ENCODE measurements at regions not wholly inside any gene's neighbourhood (a gene's known extent, or its start where the extent isn't known, plus 50 kb on each side); places are given as distances from the start of the nearest gene placed in this dataset.
"Not testable (repeated sequence)": the region's sequence is repeated elsewhere in the genome, so short reads cannot be mapped to it uniquely, and the experiment has no call there.

- H3K9me3 Mint-ChIP-seq, DNase-seq, POLR2A ChIA-PET, CTCF ChIA-PET, H3K27me3 Mint-ChIP-seq, H3K27ac Mint-ChIP-seq, H3K4me3 Mint-ChIP-seq, H3K4me1 Mint-ChIP-seq: not testable (repeated sequence)
- H3K36me3 Mint-ChIP-seq (ENCODE audit: low read depth): peaks cover 15% of the 10 kb centered on the region
These were observed 51.5 kb upstream of the MUC20 start for GRCh38 chr3:195669310-195669709.

- peaks cover 15% of the 10 kb centered on the region for H3K36me3 Mint-ChIP-seq (ENCODE audit: low read depth)
- H3K4me3 Mint-ChIP-seq, H3K27me3 Mint-ChIP-seq, H3K27ac Mint-ChIP-seq, H3K9me3 Mint-ChIP-seq, DNase-seq, POLR2A ChIA-PET, CTCF ChIA-PET, H3K4me1 Mint-ChIP-seq: not testable (repeated sequence)
These were observed 52.5 kb upstream of the MUC20 start for GRCh38 chr3:195668131-195668766.

GRCh38 chr3:195665311-195665710 lies 55.5 kb upstream of the MUC20 start:
- DNase-seq; H3K27me3 Mint-ChIP-seq; POLR2A ChIA-PET; H3K36me3 Mint-ChIP-seq (ENCODE audit: low read depth); H3K4me3 Mint-ChIP-seq; H3K27ac Mint-ChIP-seq; H3K9me3 Mint-ChIP-seq; H3K4me1 Mint-ChIP-seq; CTCF ChIA-PET: not testable (repeated sequence)

- H3K4me1 Mint-ChIP-seq; H3K4me3 Mint-ChIP-seq; CTCF ChIA-PET; POLR2A ChIA-PET; H3K36me3 Mint-ChIP-seq (ENCODE audit: low read depth); H3K9me3 Mint-ChIP-seq; DNase-seq; H3K27me3 Mint-ChIP-seq; H3K27ac Mint-ChIP-seq: not testable (repeated sequence)
These were observed 56.6 kb upstream of the MUC20 start for GRCh38 chr3:195664131-195664530.

GRCh38 chr3:195659136-195659533 lies 61.6 kb upstream of the MUC20 start:
- DNase-seq; H3K36me3 Mint-ChIP-seq (ENCODE audit: low read depth); CTCF ChIA-PET; H3K9me3 Mint-ChIP-seq; H3K27me3 Mint-ChIP-seq; POLR2A ChIA-PET: not testable (repeated sequence)
- Mint-ChIP-seq H3K27ac (peak overlapping the region; percentile 57), H3K4me3 (peak overlapping the region; percentile 72), H3K4me1 (peaks cover 15% of the 10 kb centered on the region)

GRCh38 chr3:195658381-195659135 lies 62.2 kb upstream of the MUC20 start:
- Mint-ChIP-seq H3K4me1 (peaks cover 16% of the 10 kb centered on the region), H3K27ac (peak overlapping the region; percentile 57), H3K4me3 (peak overlapping the region; percentile 72)
- H3K27me3 Mint-ChIP-seq; H3K9me3 Mint-ChIP-seq; DNase-seq; H3K36me3 Mint-ChIP-seq (ENCODE audit: low read depth); CTCF ChIA-PET; POLR2A ChIA-PET: not testable (repeated sequence)

- H3K27me3 Mint-ChIP-seq; H3K9me3 Mint-ChIP-seq; H3K36me3 Mint-ChIP-seq (ENCODE audit: low read depth); POLR2A ChIA-PET; CTCF ChIA-PET: not testable (repeated sequence)
- H3K4me1 Mint-ChIP-seq: peaks cover 16% of the 10 kb centered on the region
- H3K27ac Mint-ChIP-seq: peak overlapping the region; percentile 86
- peak; percentile 89 for DNase-seq
- peak overlapping the region; percentile 81 for H3K4me3 Mint-ChIP-seq
These were observed 63.1 kb upstream of the MUC20 start for GRCh38 chr3:195657475-195658372.

GRCh38 chr3:195656091-195656490 lies 64.7 kb upstream of the MUC20 start:
- peak overlapping the region; percentile 81 for H3K4me3 Mint-ChIP-seq
- DNase-seq: not testable (repeated sequence)

GRCh38 chr3:195654746-195655145 lies 66.0 kb upstream of the MUC20 start:
- H3K4me3 Mint-ChIP-seq; H3K9me3 Mint-ChIP-seq; CTCF ChIA-PET; DNase-seq; H3K27me3 Mint-ChIP-seq; H3K36me3 Mint-ChIP-seq (ENCODE audit: low read depth); POLR2A ChIA-PET; H3K27ac Mint-ChIP-seq: not testable (repeated sequence)
- peaks cover 14% of the 10 kb centered on the region for H3K4me1 Mint-ChIP-seq

More at GRCh38 chr3:195656091-195656490, 64.7 kb upstream of the MUC20 start:
- H3K36me3 Mint-ChIP-seq (ENCODE audit: low read depth); CTCF ChIA-PET; H3K27me3 Mint-ChIP-seq; H3K27ac Mint-ChIP-seq; H3K9me3 Mint-ChIP-seq; POLR2A ChIA-PET: not testable (repeated sequence)
- peaks cover 16% of the 10 kb centered on the region for H3K4me1 Mint-ChIP-seq

GRCh38 chr3:195654138-195654537 lies 66.6 kb upstream of the MUC20 start:
- DNase-seq; CTCF ChIA-PET; H3K27me3 Mint-ChIP-seq; H3K27ac Mint-ChIP-seq; H3K9me3 Mint-ChIP-seq; H3K4me3 Mint-ChIP-seq; H3K36me3 Mint-ChIP-seq (ENCODE audit: low read depth); POLR2A ChIA-PET: not testable (repeated sequence)
- peaks cover 14% of the 10 kb centered on the region for H3K4me1 Mint-ChIP-seq

GRCh38 chr3:195653641-195654040 lies 67.1 kb upstream of the MUC20 start:
- CTCF ChIA-PET, POLR2A ChIA-PET: not testable (repeated sequence)

GRCh38 chr3:195647912-195648702 lies 64.4 kb upstream of the APOD start:
- H3K4me3 Mint-ChIP-seq; CTCF ChIA-PET; H3K4me1 Mint-ChIP-seq; POLR2A ChIA-PET; H3K27me3 Mint-ChIP-seq; H3K36me3 Mint-ChIP-seq (ENCODE audit: low read depth); H3K9me3 Mint-ChIP-seq; H3K27ac Mint-ChIP-seq; DNase-seq: not testable (repeated sequence)

More at GRCh38 chr3:195653641-195654040, 67.1 kb upstream of the MUC20 start:
- not testable (repeated sequence) for H3K27me3 Mint-ChIP-seq; H3K9me3 Mint-ChIP-seq; H3K27ac Mint-ChIP-seq; H3K4me3 Mint-ChIP-seq; H3K36me3 Mint-ChIP-seq (ENCODE audit: low read depth)
- DNase-seq: peak; percentile 29
- peaks cover 11% of the 10 kb centered on the region for H3K4me1 Mint-ChIP-seq

GRCh38 chr3:195645872-195646271 lies 62.1 kb upstream of the APOD start:
- POLR2A ChIA-PET: interaction anchor here (1.1 kb wide), 1 partner anchor 1995 kb away, joined by 5 read pairs; no protein-coding TSS in a partner anchor
- H3K36me3 Mint-ChIP-seq (ENCODE audit: low read depth); CTCF ChIA-PET; H3K9me3 Mint-ChIP-seq; DNase-seq; H3K27me3 Mint-ChIP-seq; H3K27ac Mint-ChIP-seq; H3K4me3 Mint-ChIP-seq; H3K4me1 Mint-ChIP-seq: not testable (repeated sequence)
